8988T (cell line): ENCODE measurements at regions not wholly inside any gene's neighbourhood (a gene's known extent, or its start where the extent isn't known, plus 50 kb on each side); places are given as distances from the start of the nearest gene placed in this dataset.
"Not testable (repeated sequence)": the region's sequence is repeated elsewhere in the genome, so short reads cannot be mapped to it uniquely, and the experiment has no call there.

Experiments
- DNase-seq: peaks from one replicate; pipeline ENCODE4 v3.0.0; 2011

DNA sequence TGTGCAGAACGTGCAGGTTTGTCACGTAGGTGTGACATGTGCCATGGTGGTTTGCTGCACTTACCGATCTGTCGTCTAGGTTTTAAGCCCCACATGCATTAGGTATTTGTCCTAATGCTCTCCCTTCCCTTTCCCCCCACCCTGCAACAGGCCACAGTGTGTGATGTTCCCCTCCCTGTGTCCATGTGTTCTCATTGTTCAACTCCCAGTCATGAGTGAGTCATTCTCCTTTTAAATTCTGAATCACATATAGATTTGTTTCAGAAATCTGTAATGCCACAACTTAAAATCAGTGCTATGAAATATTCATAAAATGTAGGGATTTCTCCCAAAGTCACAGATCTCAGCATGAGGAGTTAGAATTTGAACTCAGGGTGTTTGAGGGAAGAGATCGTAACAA lies 552.5 kb upstream of the MBL2 start:
- DNase-seq, result no peak

- DNase-seq, result no peak
Observed at GRCh38 chr10:53315709-53316108, 543.1 kb upstream of the MBL2 start.

- DNase-seq, result no peak
Observed at GRCh38 chr10:53314876-53315275, 542.3 kb upstream of the MBL2 start.

- DNase-seq, result no peak
Observed at GRCh38 chr10:53298443-53298842, 525.9 kb upstream of the MBL2 start.

- no peak for DNase-seq
Observed at GRCh38 chr10:53284615-53285182, 512.1 kb upstream of the MBL2 start.

GRCh38 chr10:53276797-53277196 lies 504.2 kb upstream of the MBL2 start:
- DNase-seq, result no peak

GRCh38 chr10:53269482-53269881 lies 496.9 kb upstream of the MBL2 start:
- no peak for DNase-seq

DNA sequence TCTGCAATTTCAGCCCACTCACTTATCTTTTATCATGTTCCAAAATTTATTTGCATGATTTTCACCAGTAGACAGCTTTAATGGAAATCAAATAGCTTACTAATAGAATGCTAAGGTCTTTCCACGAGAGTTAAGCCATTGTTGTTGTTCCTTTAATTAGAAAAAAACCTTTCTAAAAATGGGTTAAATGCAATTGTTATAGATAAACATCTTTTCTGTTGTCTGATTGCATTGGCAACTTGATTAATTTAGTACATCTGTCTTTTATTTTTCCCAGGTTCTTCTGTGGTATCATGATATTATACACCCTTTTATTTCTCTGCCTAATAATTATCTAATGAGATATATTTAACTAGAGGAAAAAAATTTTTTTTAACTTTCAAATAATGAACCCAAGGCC lies 487.6 kb upstream of the MBL2 start:
- no peak for DNase-seq

DNA sequence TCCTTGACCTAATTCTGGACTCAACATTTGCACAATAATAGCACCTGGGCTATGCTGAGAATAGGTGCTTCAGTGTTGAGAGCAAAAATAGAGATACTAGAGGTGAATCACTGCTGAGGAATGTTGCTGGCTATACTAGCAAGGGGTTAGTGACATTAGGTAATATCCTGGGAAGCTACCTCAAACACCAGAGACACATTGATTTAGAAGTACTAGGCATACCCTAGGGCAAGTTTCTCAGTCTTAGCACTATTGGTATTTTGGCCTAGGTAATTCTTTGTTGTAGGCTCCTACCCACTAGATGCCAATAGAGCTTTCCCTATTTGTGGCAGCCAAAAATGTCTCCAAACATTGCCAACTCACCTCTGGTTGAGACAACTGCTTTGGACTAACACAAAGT lies 484.0 kb upstream of the MBL2 start:
- DNase-seq, result no peak

DNA sequence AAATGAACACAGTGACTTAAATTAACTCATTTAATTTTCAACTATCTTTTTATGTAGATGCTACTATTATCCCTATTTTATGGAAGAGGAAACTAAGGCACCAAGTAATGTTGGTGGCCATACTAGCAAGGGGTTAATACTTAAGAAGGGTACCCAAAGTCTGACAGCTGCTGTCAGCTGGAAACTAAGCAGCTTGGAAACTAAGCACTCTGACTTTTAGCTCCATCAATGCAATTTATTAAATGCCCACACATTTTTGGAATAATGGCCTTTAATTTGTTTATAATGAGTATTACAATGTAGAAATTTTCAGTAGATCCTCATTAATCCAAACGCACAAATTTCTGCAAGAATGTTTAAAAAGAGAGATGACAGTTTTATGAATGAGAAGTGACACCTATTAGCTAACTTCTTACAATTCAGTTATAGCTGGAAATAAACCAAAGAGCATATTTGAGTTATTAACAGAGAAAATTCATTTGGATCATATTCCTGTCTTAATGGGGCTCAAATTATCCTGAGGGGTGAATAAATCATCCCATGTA lies 483.1 kb upstream of the MBL2 start:
- no peak for DNase-seq

DNA sequence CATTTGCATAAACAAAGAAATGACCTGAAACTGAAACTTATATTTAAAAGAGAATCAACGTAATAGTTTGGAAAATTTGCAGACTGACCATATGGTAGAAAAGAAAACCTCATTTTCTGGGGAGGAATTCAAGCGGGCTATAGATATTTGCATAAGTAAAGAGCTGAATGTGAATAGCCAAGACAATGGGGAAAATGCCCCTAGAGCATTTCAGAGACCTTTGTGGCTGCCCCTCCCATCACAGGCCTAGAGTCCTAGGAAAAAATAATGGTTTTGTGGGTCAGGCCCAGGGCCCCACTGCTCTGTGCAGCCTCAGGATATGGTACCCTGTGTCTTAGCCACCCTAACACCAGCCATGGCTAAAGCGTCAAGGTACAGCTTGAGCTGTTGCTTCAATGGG lies 480.6 kb upstream of the MBL2 start:
- no peak for DNase-seq

DNA sequence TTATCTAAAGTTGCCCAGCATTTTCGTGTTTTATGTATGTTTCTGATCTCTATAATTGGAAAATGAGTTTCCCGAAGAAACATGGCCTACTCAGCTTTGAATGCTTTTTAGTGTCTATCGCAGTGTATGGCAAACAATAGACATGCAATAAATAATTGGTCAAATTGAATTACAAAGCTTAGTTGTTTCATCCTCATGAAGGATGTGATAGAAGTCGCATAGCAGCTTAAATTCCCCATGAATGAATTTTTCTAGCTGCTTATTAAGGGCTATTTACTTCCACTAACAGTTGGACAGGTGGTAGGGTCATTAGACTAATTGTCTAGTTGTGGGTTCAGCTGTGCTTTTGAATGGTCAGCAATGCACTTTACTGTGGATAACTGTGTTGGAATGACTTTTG lies 467.3 kb upstream of the MBL2 start:
- DNase-seq, result no peak

DNA sequence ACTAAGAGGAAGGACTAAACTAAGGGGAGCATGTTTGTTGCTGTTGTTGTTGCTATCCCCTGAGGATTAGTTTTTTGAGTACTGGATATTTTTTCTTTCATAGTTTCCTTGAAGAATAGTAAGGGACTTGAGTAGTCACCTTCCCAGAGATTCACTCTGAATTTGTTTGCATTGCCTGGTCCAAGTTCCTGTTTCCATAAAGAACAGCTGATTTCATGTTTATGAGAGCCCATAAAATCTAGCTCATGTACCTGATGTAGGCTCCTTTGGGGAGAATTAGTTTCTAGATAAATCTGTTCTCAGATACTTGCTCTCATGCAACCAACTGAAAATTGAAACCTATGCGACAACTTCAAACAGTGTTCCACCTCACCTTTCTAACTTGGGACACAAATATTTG lies 464.4 kb upstream of the MBL2 start:
- DNase-seq, result no peak

DNA sequence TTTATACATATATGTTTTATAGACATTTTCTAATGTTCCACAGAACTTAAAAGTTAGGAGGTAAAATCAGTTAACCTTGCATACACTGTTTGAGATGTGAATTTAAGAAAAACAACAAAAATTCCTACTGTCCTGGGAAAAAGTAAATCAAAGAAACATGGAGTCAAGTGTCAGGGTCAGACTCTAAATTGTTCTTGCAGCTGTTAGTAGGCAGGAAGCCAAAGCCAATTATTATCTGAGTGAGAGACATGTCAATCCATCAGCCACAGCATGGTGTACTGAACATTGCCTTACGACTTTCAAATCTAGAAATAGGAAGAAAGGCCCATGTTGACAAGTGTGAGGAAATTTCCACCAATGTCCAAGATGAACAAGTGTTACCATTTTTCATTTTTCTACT lies 461.2 kb upstream of the MBL2 start:
- no peak for DNase-seq

GRCh38 chr10:53230651-53231050 lies 458.1 kb upstream of the MBL2 start:
- no peak for DNase-seq

DNA sequence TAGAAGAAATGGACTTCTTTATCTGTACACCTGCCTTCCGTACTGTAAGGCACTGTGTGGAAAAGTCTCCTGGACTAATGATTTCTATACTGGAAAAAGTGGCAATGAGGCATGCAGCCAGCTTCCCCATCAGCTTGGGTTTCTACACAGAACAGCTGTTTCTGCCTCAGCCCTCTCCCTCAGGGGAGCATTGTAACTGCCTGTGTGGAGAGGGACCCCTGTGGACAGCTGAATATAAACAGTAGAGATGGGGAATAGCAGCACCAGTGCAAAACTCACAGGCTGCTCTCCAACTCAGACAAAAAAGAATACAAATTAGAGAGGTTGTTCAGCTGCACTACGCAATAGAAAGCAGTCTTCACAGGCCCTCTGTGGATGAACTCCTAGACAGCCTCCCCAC lies 451.3 kb upstream of the MBL2 start:
- DNase-seq, result no peak

- DNase-seq, result no peak
Observed at GRCh38 chr10:53222806-53223205, 450.2 kb upstream of the MBL2 start.

GRCh38 chr10:53209944-53210611 lies 437.5 kb upstream of the MBL2 start:
- no peak for DNase-seq

DNA sequence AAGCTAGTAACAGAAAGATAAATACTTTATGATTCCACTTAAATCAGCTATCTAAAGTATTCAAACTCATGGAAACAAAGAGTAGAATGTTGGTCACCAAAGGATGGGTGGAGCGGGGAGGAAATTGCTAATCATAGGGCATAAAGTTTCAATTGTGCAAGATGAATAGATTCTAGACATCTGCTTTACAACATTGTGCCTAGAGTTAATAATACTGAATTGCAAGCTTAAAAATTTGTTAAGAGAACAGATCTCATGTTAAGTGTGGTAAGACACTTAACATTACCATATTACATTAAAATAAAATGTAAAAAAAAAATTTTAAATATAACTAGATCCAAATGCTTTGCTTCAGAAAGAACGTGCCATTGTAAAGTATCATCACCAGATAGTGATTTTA lies 411.1 kb upstream of the MBL2 start:
- DNase-seq, result no peak

- no peak for DNase-seq
Observed at GRCh38 chr10:53177468-53177867, 404.9 kb upstream of the MBL2 start.

DNA sequence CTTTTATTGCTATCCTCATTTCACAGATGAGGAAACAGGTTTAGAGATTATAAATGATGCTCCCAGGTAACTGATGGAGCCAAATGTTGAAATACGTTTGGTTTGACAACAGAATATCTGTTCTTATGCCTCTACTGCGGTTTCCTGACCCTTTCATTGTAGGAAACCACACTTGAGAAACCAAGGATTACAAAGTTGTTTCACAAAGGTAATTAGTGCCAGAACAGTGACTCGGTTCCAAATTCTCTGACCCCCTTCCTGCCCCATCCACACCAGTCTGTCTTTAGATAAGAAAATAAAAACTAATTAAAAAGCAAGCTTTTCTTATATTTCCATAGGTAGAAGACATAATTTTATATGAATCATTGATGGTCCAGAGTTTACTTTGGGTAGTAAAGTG lies 393.7 kb upstream of the MBL2 start:
- no peak for DNase-seq

GRCh38 chr10:53162856-53163255 lies 390.3 kb upstream of the MBL2 start:
- no peak for DNase-seq

- no peak for DNase-seq
Observed at GRCh38 chr10:53161231-53161630, 388.6 kb upstream of the MBL2 start.

DNA sequence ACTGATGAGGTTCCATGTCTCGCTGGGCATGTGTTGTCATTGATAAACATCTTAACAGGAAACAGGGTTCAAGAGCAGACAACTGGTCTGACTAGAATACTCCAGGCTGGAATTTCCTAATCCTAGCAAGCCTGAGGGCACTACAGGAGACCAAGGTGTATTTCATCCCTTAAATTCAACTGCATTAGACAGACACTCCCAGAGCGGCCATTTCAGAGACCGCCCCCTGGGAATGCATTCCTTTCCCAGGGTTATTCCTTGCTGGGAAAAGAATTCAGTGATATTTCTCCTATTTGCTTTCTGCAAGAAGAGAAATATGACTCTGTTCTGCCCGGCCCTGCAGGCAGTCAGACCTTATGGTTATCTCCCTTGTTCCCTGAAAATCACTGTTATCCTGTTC lies 383.1 kb upstream of the MBL2 start:
- DNase-seq, result not testable (repeated sequence)

GRCh38 chr10:53153831-53154230 lies 381.2 kb upstream of the MBL2 start:
- DNase-seq, result no peak
